ENCODE measurements at regions not wholly inside any gene's neighbourhood (a gene's known extent, or its start where the extent isn't known, plus 50 kb on each side); places are given as distances from the start of the nearest gene placed in this dataset.

DNA sequence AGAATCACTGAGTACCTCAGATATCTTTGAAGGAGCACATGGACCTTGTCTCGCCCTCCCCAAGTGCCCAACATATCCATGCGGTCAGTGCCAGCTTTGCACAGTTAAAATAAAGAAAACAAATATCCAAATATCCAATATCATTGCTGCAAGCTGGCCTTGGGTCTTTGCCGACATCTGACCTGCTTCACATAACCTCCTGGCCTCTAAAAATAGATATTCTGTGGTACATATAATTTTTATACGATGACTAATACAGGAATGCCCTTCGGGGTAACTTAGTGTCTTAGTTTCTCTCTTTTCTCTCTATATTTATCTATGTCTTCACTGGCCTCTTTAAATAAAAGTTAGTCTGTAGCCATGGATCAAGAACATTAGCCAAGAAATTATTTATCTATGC, 67.8 kb downstream of the MAF start:
- TF ChIP-seq CTCF (IDR thresholded peaks at IDR 0.05) (no peak), POLR2A (IDR thresholded peaks at IDR 0.05) (no peak)

All from tibial nerve (tissue), 3 donors.